ENCODE measurements at regions not wholly inside any gene's neighbourhood (a gene's known extent, or its start where the extent isn't known, plus 50 kb on each side); places are given as distances from the start of the nearest gene placed in this dataset.

DNA sequence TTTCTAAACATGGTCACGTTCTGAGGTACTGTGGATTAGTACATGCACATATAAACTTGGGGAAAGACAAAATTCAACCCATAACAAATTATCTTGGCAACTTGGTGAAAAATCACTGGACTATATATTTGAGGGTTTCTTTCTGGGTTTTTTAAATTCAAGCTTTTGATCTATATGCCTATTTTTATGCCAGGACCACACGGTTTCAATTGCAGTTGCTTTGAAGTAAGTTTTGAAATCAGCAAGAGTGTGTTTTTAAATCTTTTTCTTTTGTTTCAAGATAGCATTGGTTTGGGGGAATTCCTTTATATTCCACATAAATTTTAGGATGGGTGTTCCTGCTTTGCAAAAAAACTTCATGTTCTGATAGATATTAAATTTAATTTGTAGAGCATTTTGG is 406.4 kb upstream of the VWC2 start:
- no peaks in the 10 kb centered on the region for H3K4me1 ChIP-seq (ENCODE audit: control insufficient read depth, insufficient read depth, low read length)
- ChIA-PET CTCF (no interaction called here), POLR2A (no interaction called here)
- H3K4me3 ChIP-seq (ENCODE audit: low read depth, low read length) = no peak overlapping the region
- no peaks in the 10 kb centered on the region for H3K36me3 ChIP-seq (ENCODE audit: control insufficient read depth in 2 of 2, insufficient read depth in 1 of 2, low read length in 2 of 2)
- H3K27ac ChIP-seq (ENCODE audit: extremely low read depth, low read depth, low read length) = no peak overlapping the region
- TF ChIP-seq ZBTB49 (tag by site-specific recombination; IDR thresholded peaks at IDR 0.05; ENCODE audit: low read depth) = no peak
- no peak for TF ChIP-seq ZNF391 (tag by site-specific recombination; IDR thresholded peaks at IDR 0.05; ENCODE audit: borderline replicate concordance, low read depth)
- TF ChIP-seq KLF9 (tag by site-specific recombination; IDR thresholded peaks at IDR 0.05; ENCODE audit: low read depth) = no peak
- no peak for TF ChIP-seq MYNN (tag by site-specific recombination; IDR thresholded peaks at IDR 0.05; ENCODE audit: borderline replicate concordance)
- no peaks in the 10 kb centered on the region for H3K9me3 ChIP-seq (ENCODE audit: control insufficient read depth, insufficient read depth, low read depth, low read length)

DNA sequence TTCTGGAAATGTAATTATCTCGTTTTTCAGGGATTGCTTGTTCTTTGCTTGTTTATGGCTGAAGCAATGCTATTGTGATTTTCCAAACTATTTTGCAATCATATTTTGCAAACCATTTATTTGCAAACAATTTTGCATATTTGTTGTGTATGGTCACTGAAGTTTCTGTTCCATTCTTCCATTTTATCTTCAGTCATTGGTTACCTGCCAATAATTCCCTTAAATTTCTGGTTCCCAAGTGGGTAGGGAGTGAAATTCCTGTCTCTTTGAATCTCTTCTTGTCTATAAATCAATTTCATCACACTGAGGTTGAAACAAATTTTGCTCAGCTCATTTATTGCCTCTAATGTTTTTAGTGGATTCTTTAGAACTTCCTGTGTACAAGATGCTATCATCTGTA is 401.7 kb upstream of the VWC2 start:
- Histone ChIP-seq H3K4me3 (ENCODE audit: low read depth, low read length) (no peak overlapping the region), H3K27ac (ENCODE audit: extremely low read depth, low read depth, low read length) (no peak overlapping the region), H3K9me3 (ENCODE audit: control insufficient read depth, insufficient read depth, low read depth, low read length) (no peaks in the 10 kb centered on the region), H3K4me1 (ENCODE audit: control insufficient read depth, insufficient read depth, low read length) (no peaks in the 10 kb centered on the region), H3K36me3 (ENCODE audit: control insufficient read depth in 2 of 2, insufficient read depth in 1 of 2, low read length in 2 of 2) (no peaks in the 10 kb centered on the region)
- CTCF ChIA-PET = no interaction called here
- POLR2A ChIA-PET = no interaction called here
- no peak for TF ChIP-seq ZNF433 (tag by site-specific recombination; IDR thresholded peaks at IDR 0.05; ENCODE audit: low read depth)
- no peak for TF ChIP-seq ZSCAN5A (tag by site-specific recombination; IDR thresholded peaks at IDR 0.05)
- TF ChIP-seq ZBTB20 (tag by site-specific recombination; IDR thresholded peaks at IDR 0.05) = no peak

GRCh38 chr7:49376817-49377375 is 396.5 kb upstream of the VWC2 start:
- CTCF ChIA-PET = no interaction called here
- POLR2A ChIA-PET = no interaction called here
- H3K4me1 ChIP-seq (ENCODE audit: control insufficient read depth, insufficient read depth, low read length) = no peaks in the 10 kb centered on the region
- no peaks in the 10 kb centered on the region for H3K9me3 ChIP-seq (ENCODE audit: control insufficient read depth, insufficient read depth, low read depth, low read length)
- no peaks in the 10 kb centered on the region for H3K36me3 ChIP-seq (ENCODE audit: control insufficient read depth in 2 of 2, insufficient read depth in 1 of 2, low read length in 2 of 2)
- H3K27ac ChIP-seq (ENCODE audit: extremely low read depth, low read depth, low read length) = no peak overlapping the region
- H3K4me3 ChIP-seq (ENCODE audit: low read depth, low read length) = no peak overlapping the region
- TF ChIP-seq ZNF266 (tag by site-specific recombination; IDR thresholded peaks at IDR 0.05; ENCODE audit: low read depth) = no peak
- TF ChIP-seq ZBTB1 (tag by site-specific recombination; IDR thresholded peaks at IDR 0.05) = no peak
- TF ChIP-seq SCRT2 (tag by site-specific recombination; IDR thresholded peaks at IDR 0.05) = no peak
- TF ChIP-seq ZNF157 (tag by site-specific recombination; IDR thresholded peaks at IDR 0.05) = no peak
- TF ChIP-seq ZNF223 (tag by site-specific recombination; IDR thresholded peaks at IDR 0.05) = no peak
- TF ChIP-seq, protein P1, sequence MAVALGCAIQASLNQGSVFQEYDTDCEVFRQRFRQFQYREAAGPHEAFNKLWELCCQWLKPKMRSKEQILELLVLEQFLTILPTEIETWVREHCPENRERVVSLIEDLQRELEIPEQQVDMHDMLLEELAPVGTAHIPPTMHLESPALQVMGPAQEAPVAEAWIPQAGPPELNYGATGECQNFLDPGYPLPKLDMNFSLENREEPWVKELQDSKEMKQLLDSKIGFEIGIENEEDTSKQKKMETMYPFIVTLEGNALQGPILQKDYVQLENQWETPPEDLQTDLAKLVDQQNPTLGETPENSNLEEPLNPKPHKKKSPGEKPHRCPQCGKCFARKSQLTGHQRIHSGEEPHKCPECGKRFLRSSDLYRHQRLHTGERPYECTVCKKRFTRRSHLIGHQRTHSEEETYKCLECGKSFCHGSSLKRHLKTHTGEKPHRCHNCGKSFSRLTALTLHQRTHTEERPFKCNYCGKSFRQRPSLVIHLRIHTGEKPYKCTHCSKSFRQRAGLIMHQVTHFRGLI (tag by site-specific recombination; IDR thresholded peaks at IDR 0.05) = no peak
- TF ChIP-seq, protein P2, sequence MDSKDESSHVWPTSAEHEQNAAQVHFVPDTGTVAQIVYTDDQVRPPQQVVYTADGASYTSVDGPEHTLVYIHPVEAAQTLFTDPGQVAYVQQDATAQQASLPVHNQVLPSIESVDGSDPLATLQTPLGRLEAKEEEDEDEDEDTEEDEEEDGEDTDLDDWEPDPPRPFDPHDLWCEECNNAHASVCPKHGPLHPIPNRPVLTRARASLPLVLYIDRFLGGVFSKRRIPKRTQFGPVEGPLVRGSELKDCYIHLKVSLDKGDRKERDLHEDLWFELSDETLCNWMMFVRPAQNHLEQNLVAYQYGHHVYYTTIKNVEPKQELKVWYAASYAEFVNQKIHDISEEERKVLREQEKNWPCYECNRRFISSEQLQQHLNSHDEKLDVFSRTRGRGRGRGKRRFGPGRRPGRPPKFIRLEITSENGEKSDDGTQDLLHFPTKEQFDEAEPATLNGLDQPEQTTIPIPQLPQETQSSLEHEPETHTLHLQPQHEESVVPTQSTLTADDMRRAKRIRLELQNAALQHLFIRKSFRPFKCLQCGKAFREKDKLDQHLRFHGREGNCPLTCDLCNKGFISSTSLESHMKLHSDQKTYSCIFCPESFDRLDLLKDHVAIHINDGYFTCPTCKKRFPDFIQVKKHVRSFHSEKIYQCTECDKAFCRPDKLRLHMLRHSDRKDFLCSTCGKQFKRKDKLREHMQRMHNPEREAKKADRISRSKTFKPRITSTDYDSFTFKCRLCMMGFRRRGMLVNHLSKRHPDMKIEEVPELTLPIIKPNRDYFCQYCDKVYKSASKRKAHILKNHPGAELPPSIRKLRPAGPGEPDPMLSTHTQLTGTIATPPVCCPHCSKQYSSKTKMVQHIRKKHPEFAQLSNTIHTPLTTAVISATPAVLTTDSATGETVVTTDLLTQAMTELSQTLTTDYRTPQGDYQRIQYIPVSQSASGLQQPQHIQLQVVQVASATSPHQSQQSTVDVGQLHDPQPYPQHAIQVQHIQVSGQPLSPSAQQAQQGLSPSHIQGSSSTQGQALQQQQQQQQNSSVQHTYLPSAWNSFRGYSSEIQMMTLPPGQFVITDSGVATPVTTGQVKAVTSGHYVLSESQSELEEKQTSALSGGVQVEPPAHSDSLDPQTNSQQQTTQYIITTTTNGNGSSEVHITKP (tag by site-specific recombination; IDR thresholded peaks at IDR 0.05) = no peak
- no peak for TF ChIP-seq ZNF133 (tag by site-specific recombination; IDR thresholded peaks at IDR 0.05)
- no peak for TF ChIP-seq HOXC10 (CRISPR knock-in tag; IDR thresholded peaks at IDR 0.05)
- TF ChIP-seq ZNF140 (tag by site-specific recombination; IDR thresholded peaks at IDR 0.05) = no peak
- no peak for TF ChIP-seq PRDM1 (tag by site-specific recombination; IDR thresholded peaks at IDR 0.05)
- no peak for TF ChIP-seq ZNF837 (tag by site-specific recombination; IDR thresholded peaks at IDR 0.05)
- TF ChIP-seq ZBTB17 (tag by site-specific recombination; IDR thresholded peaks at IDR 0.05) = no peak
- TF ChIP-seq PBX3 (CRISPR knock-in tag; IDR thresholded peaks at IDR 0.05) = no peak
- no peak for TF ChIP-seq ZNF658 (tag by site-specific recombination; IDR thresholded peaks at IDR 0.05)

Measured in HEK293 (cell line).